OCI-LY7 (cell line): ENCODE measurements at regions not wholly inside any gene's neighbourhood (a gene's known extent, or its start where the extent isn't known, plus 50 kb on each side); places are given as distances from the start of the nearest gene placed in this dataset.

Source experiments
- EZH2phosphoT487 ChIP-seq: fragments of 200-600 bp; sonication (generic); IDR thresholded peaks from 2 replicates; pipeline ENCODE4 v1.6.1; 2018; ENCODE audit warnings: low read depth, borderline replicate concordance, mild to moderate bottlenecking, mixed run types, antibody characterized with exemption, low read length, moderate library complexity, mixed read lengths
- TF ChIP-seq, protein P1 (sequence below): fragments of 200-600 bp; sonication (generic); conservative IDR thresholded peaks from 2 replicates; pipeline ENCODE4 v1.5.1; 2014; ENCODE audit warnings: mild to moderate bottlenecking, antibody characterized with exemption, low read length, moderate library complexity, mixed read lengths

DNA sequence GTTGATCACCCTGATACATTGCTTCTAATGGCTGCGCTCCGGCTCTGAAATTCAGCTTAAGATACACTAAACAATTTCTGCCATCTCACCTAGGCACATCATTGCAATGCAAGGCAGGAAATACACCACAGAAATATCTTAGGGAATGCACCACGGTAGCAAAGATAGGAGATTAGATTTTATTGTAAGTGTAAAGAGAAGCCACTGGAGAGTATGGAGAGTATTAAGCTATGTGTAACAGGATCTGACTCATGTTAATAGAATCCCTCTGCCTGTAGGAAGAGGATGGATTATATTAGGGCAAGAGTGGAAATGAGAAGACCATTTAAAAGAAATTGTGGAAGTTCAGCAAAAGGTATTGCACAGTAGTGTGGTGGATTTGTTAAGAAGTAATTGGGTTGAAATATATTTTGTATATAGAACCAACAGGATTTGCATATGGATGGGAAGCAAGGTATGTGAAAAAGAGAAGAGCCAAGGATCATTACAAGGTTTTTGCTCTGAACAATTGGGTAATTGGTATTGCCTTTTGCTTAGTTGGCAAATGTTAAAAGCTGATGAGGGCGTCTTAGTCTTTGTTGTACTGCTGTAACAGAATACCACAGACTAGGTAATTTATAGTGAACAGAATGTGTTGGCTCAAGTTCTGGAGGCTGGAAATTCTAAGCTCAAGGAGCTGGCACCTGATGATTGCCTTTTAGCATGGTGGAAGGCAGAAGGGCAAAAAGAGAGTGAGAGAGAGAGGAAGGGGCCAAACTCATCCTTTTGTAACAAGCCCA lies 636.1 kb downstream of the PSAT1 start:
- TF ChIP-seq, protein P1, sequence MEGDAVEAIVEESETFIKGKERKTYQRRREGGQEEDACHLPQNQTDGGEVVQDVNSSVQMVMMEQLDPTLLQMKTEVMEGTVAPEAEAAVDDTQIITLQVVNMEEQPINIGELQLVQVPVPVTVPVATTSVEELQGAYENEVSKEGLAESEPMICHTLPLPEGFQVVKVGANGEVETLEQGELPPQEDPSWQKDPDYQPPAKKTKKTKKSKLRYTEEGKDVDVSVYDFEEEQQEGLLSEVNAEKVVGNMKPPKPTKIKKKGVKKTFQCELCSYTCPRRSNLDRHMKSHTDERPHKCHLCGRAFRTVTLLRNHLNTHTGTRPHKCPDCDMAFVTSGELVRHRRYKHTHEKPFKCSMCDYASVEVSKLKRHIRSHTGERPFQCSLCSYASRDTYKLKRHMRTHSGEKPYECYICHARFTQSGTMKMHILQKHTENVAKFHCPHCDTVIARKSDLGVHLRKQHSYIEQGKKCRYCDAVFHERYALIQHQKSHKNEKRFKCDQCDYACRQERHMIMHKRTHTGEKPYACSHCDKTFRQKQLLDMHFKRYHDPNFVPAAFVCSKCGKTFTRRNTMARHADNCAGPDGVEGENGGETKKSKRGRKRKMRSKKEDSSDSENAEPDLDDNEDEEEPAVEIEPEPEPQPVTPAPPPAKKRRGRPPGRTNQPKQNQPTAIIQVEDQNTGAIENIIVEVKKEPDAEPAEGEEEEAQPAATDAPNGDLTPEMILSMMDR = no peak
- TF ChIP-seq EZH2phosphoT487 = no peak
